VCaP (cell line): ENCODE measurements at regions not wholly inside any gene's neighbourhood (a gene's known extent, or its start where the extent isn't known, plus 50 kb on each side); places are given as distances from the start of the nearest gene placed in this dataset.

ENCODE experiments used
- H3K27ac ChIP-seq: fragments of 450-650 bp; 2 replicates; pipeline ENCODE4 v1.5.1; 2017
- CTCF ChIP-seq: fragments of 450-650 bp; conservative IDR thresholded peaks from 2 replicates; pipeline ENCODE4 v1.5.1; 2017; ENCODE audit warnings: mild to moderate bottlenecking, moderate library complexity

- TF ChIP-seq CTCF, result no peak
- H3K27ac ChIP-seq, result no peak overlapping the region
These were observed 252.4 kb downstream of the GXYLT1 start for GRCh38 chr12:41892302-41892701.

GRCh38 chr12:41891226-41891625 is 253.4 kb downstream of the GXYLT1 start:
- TF ChIP-seq CTCF, result no peak
- H3K27ac ChIP-seq, result no peak overlapping the region

GRCh38 chr12:41888285-41888684 is 256.4 kb downstream of the GXYLT1 start:
- no peak overlapping the region for H3K27ac ChIP-seq
- TF ChIP-seq CTCF, result no peak

- TF ChIP-seq CTCF, result no peak
These were observed 262.5 kb downstream of the GXYLT1 start for GRCh38 chr12:41881891-41882805.

GRCh38 chr12:41869432-41869831 is 275.2 kb downstream of the GXYLT1 start:
- no peak overlapping the region for H3K27ac ChIP-seq
- TF ChIP-seq CTCF, result no peak

More at GRCh38 chr12:41881891-41882805, 262.5 kb downstream of the GXYLT1 start:
- no peak overlapping the region for H3K27ac ChIP-seq

- TF ChIP-seq CTCF, result no peak
- no peak overlapping the region for H3K27ac ChIP-seq
These were observed 277.7 kb downstream of the GXYLT1 start for GRCh38 chr12:41866878-41867430.

- no peak overlapping the region for H3K27ac ChIP-seq
- no peak for TF ChIP-seq CTCF
These were observed 288.4 kb downstream of the GXYLT1 start for GRCh38 chr12:41856228-41856627.
